Progenitor cell of endocrine pancreas (in vitro differentiated cells): ENCODE measurements at regions not wholly inside any gene's neighbourhood (a gene's known extent, or its start where the extent isn't known, plus 50 kb on each side); places are given as distances from the start of the nearest gene placed in this dataset.
A peak's percentile ranks its signal among the peaks of the same experiment; 100 is the strongest.

Source experiments
- DNase-seq: peaks from one replicate; pipeline ENCODE4 v3.0.0; 2021; ENCODE audit warnings: low spot score; ENCODE audit not compliant: unreplicated experiment
- H3K27ac Mint-ChIP-seq: 2 replicates; pipeline ENCODE4 v1.8.0; 2021; ENCODE audit warnings: mild to moderate bottlenecking, moderate library complexity, mixed read lengths
- H3K27me3 Mint-ChIP-seq: 2 replicates; pipeline ENCODE4 v1.8.0; 2021; ENCODE audit warnings: mixed read lengths
- H3K36me3 Mint-ChIP-seq: 2 replicates; pipeline ENCODE4 v1.8.0; 2022; ENCODE audit warnings: mixed read lengths; ENCODE audit not compliant: insufficient read depth
- H3K4me1 Mint-ChIP-seq: 2 replicates; pipeline ENCODE4 v1.8.0; 2021; ENCODE audit warnings: low read depth, mixed read lengths
- H3K4me3 Mint-ChIP-seq: 2 replicates; pipeline ENCODE4 v1.8.0; 2021; ENCODE audit warnings: low read depth, mild to moderate bottlenecking, moderate library complexity, mixed read lengths
- H3K9me3 Mint-ChIP-seq: 2 replicates; pipeline ENCODE4 v1.8.0; 2021; ENCODE audit warnings: low read depth, mixed read lengths
- CTCF ChIP-seq: fragments of 200-600 bp; sonication (generic); IDR thresholded peaks from one replicate; pipeline ENCODE4 v1.5.0; 2021; ENCODE audit warnings: antibody characterized with exemption, mild to moderate bottlenecking; ENCODE audit not compliant: unreplicated experiment

- H3K27me3 Mint-ChIP-seq: no peaks in the 10 kb centered on the region
Observed at GRCh38 chr1:232403017-232403714, 226.8 kb downstream of the SIPA1L2 start.

GRCh38 chr1:232398823-232399222 lies 231.1 kb downstream of the SIPA1L2 start:
- no peaks in the 10 kb centered on the region for H3K9me3 Mint-ChIP-seq
- no peak overlapping the region for H3K4me3 Mint-ChIP-seq
- H3K4me1 Mint-ChIP-seq: no peaks in the 10 kb centered on the region
- no peak for TF ChIP-seq CTCF
- H3K27ac Mint-ChIP-seq: peak overlapping the region; percentile 10
- DNase-seq: no peak
- no peaks in the 10 kb centered on the region for H3K27me3 Mint-ChIP-seq
- peaks cover 23% of the 10 kb centered on the region for H3K36me3 Mint-ChIP-seq

More at GRCh38 chr1:232403017-232403714, 226.8 kb downstream of the SIPA1L2 start:
- Mint-ChIP-seq H3K4me3 (no peak overlapping the region), H3K4me1 (no peaks in the 10 kb centered on the region), H3K9me3 (no peaks in the 10 kb centered on the region), H3K36me3 (peaks cover 30% of the 10 kb centered on the region), H3K27ac (no peak overlapping the region)
- DNase-seq: no peak
- TF ChIP-seq CTCF: no peak

GRCh38 chr1:232393444-232394146 lies 236.3 kb downstream of the SIPA1L2 start:
- Mint-ChIP-seq H3K9me3 (no peaks in the 10 kb centered on the region), H3K4me1 (peaks cover 2% of the 10 kb centered on the region), H3K36me3 (peaks cover 4% of the 10 kb centered on the region), H3K27me3 (peaks cover 3% of the 10 kb centered on the region), H3K4me3 (no peak overlapping the region), H3K27ac (no peak overlapping the region)
- TF ChIP-seq CTCF: no peak
- DNase-seq: no peak

- Mint-ChIP-seq H3K4me1 (peaks cover 2% of the 10 kb centered on the region), H3K9me3 (no peaks in the 10 kb centered on the region), H3K36me3 (peaks cover 1% of the 10 kb centered on the region), H3K4me3 (no peak overlapping the region), H3K27me3 (peaks cover 3% of the 10 kb centered on the region), H3K27ac (no peak overlapping the region)
- DNase-seq: no peak
- TF ChIP-seq CTCF: no peak
Observed at GRCh38 chr1:232393010-232393409, 236.9 kb downstream of the SIPA1L2 start.

GRCh38 chr1:232390590-232390989 lies 239.3 kb downstream of the SIPA1L2 start:
- no peak for TF ChIP-seq CTCF
- H3K27me3 Mint-ChIP-seq: peaks cover 3% of the 10 kb centered on the region
- H3K4me1 Mint-ChIP-seq: peaks cover 2% of the 10 kb centered on the region
- no peaks in the 10 kb centered on the region for H3K36me3 Mint-ChIP-seq
- H3K4me3 Mint-ChIP-seq: no peak overlapping the region
- no peaks in the 10 kb centered on the region for H3K9me3 Mint-ChIP-seq
- no peak for DNase-seq
- no peak overlapping the region for H3K27ac Mint-ChIP-seq
